Right kidney (tissue), 1 donor: ENCODE measurements at regions not wholly inside any gene's neighbourhood (a gene's known extent, or its start where the extent isn't known, plus 50 kb on each side); places are given as distances from the start of the nearest gene placed in this dataset.
"Not testable (repeated sequence)": the region's sequence is repeated elsewhere in the genome, so short reads cannot be mapped to it uniquely, and the experiment has no call there.

Experiments used
- DNase-seq: peaks from one replicate; pipeline ENCODE4 v3.0.0-alpha.2; 2016

DNA sequence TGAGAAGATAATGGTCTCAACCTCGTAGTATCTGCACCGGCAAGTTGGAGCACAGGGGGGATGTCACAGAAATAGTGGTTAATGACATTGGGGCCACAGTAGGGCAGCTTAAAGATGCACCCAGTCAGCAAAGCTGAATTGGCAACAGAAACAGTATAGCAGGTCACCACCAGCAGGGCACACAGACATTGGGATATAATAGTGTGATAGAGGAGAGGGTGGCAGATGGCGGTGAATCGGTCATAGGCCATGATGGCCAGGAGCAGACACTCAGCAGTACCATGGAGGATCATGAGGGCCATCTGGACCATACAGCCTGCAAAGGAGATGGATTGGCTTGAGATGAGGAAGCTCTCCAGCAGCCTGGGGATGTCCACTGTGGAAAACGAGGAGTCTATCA lies 106.0 kb upstream of the OR9Q1 start:
- DNase-seq, result no peak

- DNase-seq, result no peak
These were observed 102.7 kb upstream of the OR9Q1 start for GRCh38 chr11:57920971-57921370.

DNA sequence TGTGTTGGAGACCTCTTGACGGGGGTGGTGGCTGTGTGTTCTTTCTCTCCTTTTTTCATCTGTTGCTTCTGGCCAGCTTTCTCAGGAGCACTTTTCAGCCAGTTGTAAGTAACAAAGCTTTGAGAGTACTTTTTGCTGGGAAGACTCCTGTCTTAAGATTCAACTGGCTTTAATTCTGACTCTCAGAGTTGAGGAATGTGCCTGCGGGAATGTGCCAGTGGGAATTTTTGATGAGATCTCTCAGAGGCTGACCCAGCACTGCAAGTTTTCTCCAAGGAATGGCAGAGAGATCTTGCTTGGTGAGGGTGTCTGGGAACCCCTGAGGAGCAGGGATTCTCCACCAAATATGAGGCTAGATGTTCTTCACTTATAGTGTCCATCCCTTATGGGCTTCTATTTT lies 91.6 kb upstream of the OR9Q1 start:
- DNase-seq, result no peak

- DNase-seq, result no peak
These were observed 88.2 kb upstream of the OR9Q1 start for GRCh38 chr11:57935402-57936049.

- DNase-seq, result no peak
These were observed 87.6 kb upstream of the OR9Q1 start for GRCh38 chr11:57936050-57936418.

- DNase-seq, result no peak
These were observed 86.2 kb upstream of the OR9Q1 start for GRCh38 chr11:57937431-57937830.

- no peak for DNase-seq
These were observed 85.3 kb upstream of the OR9Q1 start for GRCh38 chr11:57938351-57938750.

DNA sequence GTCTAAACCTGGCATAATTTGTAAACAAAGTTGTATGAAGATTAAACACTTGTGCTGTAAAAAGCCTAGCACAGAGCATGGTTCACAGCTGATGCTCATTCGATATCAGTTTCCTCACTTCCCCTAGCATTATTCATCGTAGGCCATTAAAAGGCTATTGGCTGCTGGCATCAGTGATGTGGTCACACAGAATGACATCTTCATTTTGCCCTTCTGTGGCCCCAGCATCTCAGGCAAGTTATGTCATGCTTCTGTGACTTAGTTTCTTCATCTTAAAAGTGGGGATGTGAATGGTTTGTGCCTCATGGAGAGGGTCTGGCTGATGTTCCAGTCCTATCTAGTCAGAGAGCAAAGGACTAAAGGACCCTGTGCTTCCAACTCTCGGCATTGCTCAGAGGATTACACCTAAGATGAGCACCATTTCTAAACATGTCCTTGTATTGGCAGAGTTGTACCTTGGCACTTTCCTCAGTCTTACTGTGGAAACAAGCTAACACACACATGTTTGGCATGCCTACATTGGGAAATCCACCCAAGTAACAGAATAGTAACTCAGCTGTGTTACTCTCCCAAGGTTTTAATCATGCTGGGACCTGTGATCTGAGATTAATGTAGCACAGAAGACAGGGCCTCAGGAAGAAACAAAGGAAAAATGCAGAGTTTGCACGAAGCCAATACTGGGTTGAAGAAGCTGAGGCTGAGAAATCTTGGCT lies 83.5 kb upstream of the OR9Q1 start:
- no peak for DNase-seq

DNA sequence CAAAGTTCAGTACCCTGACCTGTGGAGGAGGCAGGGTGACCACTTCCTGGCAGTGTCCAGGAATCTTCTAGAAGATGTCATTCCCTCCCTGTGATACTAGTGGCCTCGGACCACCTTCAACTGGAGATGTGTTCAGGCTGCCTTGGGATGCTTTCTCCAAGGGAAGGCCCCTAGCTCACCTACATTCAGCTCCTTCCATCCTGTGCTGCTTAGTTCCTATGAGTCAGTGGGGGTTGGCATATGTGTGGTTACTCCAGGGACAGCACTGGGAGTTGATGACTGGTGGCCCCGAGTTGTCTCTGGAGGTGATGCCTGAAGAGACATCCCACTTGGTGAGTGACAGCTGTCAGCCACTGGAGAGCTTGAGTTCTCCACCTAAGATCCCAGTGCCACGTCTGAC lies 81.8 kb upstream of the OR9Q1 start:
- DNase-seq, result no peak

GRCh38 chr11:57942808-57943207 lies 80.9 kb upstream of the OR9Q1 start:
- DNase-seq, result no peak

DNA sequence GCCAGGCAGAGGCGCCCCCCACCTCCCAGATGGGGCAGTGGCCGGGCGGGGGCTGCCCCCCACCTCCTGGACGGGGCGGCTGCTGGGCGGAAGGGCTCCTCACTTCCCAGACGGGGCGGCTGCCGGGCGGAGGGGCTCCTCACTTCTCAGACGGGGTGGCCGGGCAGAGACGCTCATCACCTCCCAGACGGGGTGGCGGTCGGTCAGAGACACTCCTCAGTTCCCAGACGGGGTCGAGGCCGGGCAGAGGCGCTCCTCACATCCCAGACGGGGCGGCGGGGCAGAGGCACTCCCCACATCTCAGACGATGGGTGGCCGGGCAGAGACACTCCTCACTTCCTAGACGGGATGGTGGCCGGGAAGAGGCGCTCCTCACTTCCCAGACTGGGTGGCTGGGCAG lies 79.9 kb upstream of the OR9Q1 start:
- not testable (repeated sequence) for DNase-seq

DNA sequence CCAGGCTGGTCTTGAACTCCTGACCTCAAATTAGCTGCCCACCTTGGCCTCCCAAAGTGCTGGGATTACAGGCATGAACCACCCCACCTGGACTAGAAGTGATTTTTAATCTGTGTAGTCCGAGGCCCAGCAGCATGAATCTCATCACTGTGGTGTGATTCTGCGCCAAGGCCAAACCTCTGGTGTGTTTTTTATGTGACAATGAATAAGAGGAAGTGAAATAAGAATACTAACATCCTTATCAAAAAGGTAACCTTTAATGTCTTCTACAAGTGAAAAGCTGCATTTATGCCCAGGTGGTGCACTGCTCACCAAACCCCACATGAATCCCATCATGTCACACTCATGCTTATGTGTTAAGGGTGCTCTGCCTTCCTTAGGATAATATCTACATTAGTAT lies 77.1 kb upstream of the OR9Q1 start:
- DNase-seq, result no peak

DNA sequence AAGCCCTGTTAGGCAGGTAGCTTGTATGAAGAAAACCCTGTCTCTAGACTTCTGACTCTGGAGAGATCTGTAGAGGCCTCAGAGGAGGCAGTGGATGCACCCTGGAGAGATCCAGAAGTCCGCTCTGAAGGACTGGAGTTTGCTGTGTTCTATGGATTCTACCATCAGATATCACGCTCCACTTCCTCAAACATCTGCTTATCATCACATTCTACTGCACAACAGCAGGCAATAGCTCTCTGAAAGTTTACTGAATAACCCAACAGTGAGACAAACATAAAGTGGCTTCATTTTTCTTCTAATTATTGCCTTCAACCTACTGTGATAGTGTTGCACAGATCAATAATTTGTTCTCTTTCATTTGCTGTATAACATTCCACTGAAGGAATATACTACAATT lies 59.0 kb upstream of the OR9Q1 start:
- no peak for DNase-seq

- DNase-seq, result no peak
These were observed 52.2 kb upstream of the OR9Q1 start for GRCh38 chr11:57971272-57972012.

DNA sequence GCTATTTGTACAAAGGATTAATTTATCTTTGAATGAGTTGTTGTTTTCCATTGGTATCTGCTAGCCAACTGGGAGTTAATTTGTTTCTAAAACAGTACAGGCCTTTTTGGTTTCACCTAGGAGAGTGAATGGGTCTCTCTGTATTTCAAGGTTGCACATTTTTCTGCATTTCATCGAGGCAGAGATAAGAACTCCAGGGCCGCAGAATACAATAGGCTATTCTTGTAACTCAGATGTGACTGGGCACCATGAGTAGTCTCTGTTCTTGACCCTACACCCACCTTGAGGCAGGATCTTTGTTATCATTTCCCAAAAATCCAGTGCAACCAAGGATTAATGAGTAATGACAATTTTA lies 51.7 kb upstream of the OR9Q1 start:
- no peak for DNase-seq
